Activated T-cell treated with anti-CD3 and anti-CD28 coated beads, Interleukin-2, amount 50 U/mL, for 72 hours (primary cell): ENCODE measurements at regions not wholly inside any gene's neighbourhood (a gene's known extent, or its start where the extent isn't known, plus 50 kb on each side); places are given as distances from the start of the nearest gene placed in this dataset.

Experiments
- ATAC-seq, 2 donors: fragments of 150-1000 bp; cut with Tn5 transposase; replicated peaks in 1 of 2; 2 replicates each; pipeline ENCODE4 v1.10.0; 2021; ENCODE audit warnings: moderate library complexity in 2 of 2, mild to moderate bottlenecking in 1 of 2
- DNase-seq, 2 donors: peaks; one replicate each; pipeline ENCODE4 v3.0.0; 2021 to 2022; ENCODE audit warnings: mixed read lengths in 1 of 2
- H3K27ac Mint-ChIP-seq: one replicate; pipeline ENCODE4 v1.8.0; 2022; ENCODE audit warnings: mild to moderate bottlenecking, moderate library complexity, mixed read lengths
- H3K27me3 Mint-ChIP-seq: one replicate; pipeline ENCODE4 v1.8.0; 2022; ENCODE audit warnings: low read depth, mixed read lengths
- H3K36me3 Mint-ChIP-seq, 2 donors: one replicate each; pipeline ENCODE4 v1.8.0; 2022; ENCODE audit warnings: mixed read lengths in 2 of 2, mild to moderate bottlenecking in 1 of 2; ENCODE audit not compliant: insufficient read depth in 2 of 2
- H3K4me1 Mint-ChIP-seq: one replicate; pipeline ENCODE4 v1.8.0; 2022; ENCODE audit warnings: low read depth, mixed read lengths
- H3K4me3 Mint-ChIP-seq, 2 donors: one replicate each; pipeline ENCODE4 v1.8.0; 2022; ENCODE audit warnings: mild to moderate bottlenecking in 2 of 2, mixed read lengths in 2 of 2, moderate library complexity in 2 of 2
- H3K9me3 Mint-ChIP-seq, 2 donors: one replicate each; pipeline ENCODE4 v1.8.0; 2022; ENCODE audit warnings: mixed read lengths in 2 of 2

DNA sequence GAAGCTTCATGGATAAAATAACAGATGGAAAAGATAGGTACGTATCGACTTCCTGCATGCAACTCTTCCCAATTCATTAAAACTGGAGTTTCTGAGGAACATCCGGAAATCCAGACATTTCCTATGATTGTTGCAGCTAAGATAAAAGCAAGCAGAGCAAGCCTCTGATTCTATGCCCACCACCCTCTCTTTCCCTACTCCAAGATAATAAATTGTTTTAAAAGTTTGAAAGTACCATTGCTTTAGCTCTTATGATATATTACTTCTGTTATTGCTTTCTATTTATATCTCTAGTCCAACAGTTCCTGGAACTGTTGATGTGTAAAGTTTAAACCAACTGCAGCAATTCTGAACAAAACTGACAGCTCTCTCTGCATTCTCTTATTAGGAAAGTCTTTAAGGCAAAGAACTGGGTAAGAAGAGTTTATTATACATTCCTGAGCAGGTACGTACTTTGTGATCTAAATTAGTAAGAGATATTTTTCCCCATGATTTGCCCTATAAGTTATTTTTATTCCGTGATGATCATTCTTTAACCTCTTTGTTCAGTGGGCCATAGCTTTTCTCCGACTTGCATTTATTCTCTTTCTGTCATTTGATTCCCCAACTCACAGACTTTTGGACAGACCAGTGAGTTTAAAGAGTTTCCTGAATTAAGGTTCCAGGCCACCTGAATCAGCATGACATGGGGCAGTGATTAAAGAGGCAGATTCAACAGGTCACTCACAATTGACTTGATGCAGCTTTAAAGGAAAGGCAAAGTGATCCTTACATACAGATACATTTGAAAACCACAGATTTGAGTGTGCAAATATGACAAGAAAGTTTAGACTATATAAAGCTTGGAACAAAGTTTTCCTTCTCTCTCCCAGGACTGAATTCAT, 94.2 kb upstream of the THRB start:
- Mint-ChIP-seq H3K4me3 (no peak overlapping the region), H3K27ac (no peak overlapping the region), H3K9me3 (peaks cover 1 to 2% of the 10 kb centered on the region in 2 donors), H3K36me3 (no peaks in the 10 kb centered on the region), H3K27me3 (no peaks in the 10 kb centered on the region), H3K4me1 (no peaks in the 10 kb centered on the region)
- ATAC-seq (no peak), DNase-seq (no peak)

DNA sequence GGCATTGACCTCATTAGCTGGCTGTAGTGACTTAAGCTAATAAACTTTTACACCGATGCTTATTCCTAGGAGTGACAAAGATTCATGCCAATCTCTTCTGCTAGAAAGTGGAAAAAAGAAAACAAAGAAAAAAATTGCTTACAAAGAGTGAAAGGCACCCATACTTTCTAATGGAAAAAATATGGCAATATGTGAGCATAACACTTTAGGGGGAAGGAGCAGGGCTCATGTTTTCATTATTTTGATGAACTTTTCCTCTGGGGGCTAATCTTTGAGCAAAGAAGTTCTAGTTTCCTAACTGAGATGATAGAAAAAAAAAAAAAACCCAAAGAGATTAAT, 94.8 kb upstream of the THRB start:
- no peaks in the 10 kb centered on the region for H3K36me3 Mint-ChIP-seq
- no peak for DNase-seq
- H3K4me3 Mint-ChIP-seq = no peak overlapping the region
- ATAC-seq = no peak
- no peaks in the 10 kb centered on the region for H3K27me3 Mint-ChIP-seq
- no peak overlapping the region for H3K27ac Mint-ChIP-seq
- no peaks in the 10 kb centered on the region for H3K4me1 Mint-ChIP-seq
- peaks cover 0 to 1% of the 10 kb centered on the region in 2 donors for H3K9me3 Mint-ChIP-seq

DNA sequence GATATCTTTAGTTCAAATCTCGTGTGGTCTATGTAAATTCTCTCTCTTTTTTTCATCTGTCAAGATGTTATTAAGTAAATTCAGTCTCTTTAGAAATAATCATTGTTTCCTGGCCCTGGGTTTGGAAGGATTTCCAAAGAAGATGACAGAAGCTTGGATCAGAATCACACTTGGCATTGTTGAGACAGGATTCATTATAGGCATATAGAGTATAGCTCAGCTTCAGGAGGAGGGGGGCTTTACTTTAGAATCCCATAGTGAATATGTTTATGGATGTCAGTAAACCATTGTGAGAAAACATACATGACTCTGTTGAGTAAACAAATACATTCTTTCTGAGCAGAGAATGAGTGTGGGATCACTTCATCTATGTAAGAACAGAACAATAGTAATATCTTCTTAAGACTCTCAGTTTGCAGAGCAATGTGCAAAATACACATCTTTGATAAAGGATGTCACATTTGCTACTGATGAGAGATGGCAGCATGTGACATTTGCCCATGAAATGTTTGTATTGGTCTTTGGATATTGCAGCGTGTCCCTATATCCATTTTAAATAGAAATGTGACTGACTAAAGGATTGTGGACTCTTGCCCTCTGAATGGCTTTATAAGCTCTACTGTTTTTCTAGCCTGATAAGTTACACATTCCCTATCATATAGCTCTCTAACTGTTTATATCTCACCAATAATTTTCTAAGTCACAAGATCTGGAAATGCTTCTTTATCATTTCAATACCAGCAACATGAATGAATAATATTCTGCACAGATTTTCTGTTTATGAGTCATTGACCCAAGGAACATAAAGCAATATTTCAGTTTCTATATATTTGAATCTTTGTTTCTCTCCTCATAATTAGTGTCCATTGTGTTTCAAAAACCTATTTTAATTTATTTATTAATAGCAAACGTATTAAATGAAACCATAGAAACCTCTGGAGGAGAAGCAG, 95.6 kb upstream of the THRB start:
- Mint-ChIP-seq H3K4me1 (no peaks in the 10 kb centered on the region), H3K27me3 (no peaks in the 10 kb centered on the region), H3K27ac (no peak overlapping the region), H3K4me3 (no peak overlapping the region), H3K36me3 (no peaks in the 10 kb centered on the region), H3K9me3 (peaks cover 0 to 1% of the 10 kb centered on the region in 2 donors)
- no peak for DNase-seq
- ATAC-seq = no peak

DNA sequence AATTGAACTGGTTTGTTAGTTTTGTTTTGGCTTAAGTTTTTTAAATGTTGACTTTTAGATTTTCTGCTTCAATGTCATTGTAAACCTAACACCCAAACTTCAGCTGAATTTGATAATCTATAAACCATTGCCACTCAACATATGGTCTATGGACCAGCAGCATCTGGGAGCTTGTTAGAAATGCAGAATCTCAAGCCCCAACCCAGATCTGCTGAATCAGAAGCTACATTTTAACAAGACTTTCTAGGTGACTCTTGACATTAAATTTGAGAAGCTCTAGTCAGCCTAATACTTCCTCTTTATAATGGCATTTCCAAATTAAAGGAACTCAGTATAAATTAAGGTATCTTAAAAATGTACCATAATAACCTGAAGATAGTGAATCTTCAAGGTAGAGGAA, 96.5 kb upstream of the THRB start:
- no peak for DNase-seq
- no peaks in the 10 kb centered on the region for H3K4me1 Mint-ChIP-seq
- H3K36me3 Mint-ChIP-seq = no peaks in the 10 kb centered on the region
- peaks cover 0 to 1% of the 10 kb centered on the region in 2 donors for H3K9me3 Mint-ChIP-seq
- no peak for ATAC-seq
- no peak overlapping the region for H3K27ac Mint-ChIP-seq
- H3K27me3 Mint-ChIP-seq = no peaks in the 10 kb centered on the region
- H3K4me3 Mint-ChIP-seq = no peak overlapping the region

DNA sequence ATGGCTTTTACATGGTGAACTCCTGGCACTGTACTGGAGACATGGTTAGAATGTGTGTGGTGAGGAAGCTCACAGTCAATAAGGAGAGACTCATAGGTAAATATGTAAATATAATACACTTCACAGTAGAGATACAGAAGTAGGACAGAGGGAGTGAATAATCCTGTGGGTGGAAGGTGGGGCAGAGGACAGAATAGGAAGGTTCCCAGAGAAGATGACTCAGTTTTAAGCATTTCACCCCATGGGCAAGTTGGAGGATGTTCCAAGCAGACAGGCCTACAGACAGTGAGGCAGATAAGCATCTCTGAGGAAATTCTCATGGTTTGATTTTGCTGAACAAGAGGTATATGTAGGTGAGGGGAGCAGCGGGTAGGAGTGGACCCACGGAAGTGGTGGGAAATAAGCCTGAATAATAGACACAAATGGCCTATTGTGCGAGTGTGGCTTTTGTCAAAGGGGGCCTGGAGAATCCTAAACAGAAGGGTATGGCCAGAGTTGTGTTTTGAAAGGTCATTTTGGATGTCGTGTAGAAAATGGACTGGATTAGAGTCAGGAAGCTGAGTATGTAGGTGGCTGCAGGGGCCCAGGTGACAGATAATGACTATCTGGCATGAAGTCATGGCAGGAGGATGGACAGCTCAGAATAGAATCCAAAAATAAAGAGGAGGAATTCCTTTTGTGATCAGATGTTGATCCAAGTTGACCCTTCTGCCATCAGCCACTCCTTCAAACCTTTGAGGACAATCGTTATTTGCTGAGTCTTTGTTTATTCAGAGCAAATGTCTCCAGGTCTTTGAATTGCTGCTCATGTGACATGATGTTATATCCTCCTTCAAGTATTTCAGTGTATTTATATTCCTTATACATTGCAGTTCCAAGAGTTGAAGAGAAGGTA, 97.3 kb upstream of the THRB start:
- no peak for ATAC-seq
- H3K4me1 Mint-ChIP-seq = no peaks in the 10 kb centered on the region
- H3K36me3 Mint-ChIP-seq = no peaks in the 10 kb centered on the region
- no peak for DNase-seq
- H3K9me3 Mint-ChIP-seq = peaks cover 0 to 1% of the 10 kb centered on the region in 2 donors
- no peaks in the 10 kb centered on the region for H3K27me3 Mint-ChIP-seq
- H3K4me3 Mint-ChIP-seq = no peak overlapping the region
- no peak overlapping the region for H3K27ac Mint-ChIP-seq

DNA sequence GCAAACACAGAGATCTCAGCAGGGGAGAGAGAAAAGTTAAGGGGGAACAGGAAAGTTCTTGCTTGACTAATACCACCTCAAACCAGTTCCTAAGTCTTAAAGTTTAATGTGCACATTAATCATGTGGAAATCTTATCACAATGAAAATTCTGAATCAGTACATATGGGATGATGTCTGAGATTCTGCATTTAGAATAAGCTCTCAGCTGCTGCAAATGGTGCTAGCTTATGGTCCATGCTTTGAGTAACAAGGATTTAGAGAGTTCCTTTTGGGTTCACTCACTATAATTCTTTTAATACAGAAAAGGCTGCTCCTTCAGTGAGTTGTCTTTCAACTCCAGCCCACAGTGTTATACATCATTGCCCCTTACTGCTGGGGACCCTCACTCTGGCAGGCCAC, 99.5 kb upstream of the THRB start:
- no peaks in the 10 kb centered on the region for H3K4me1 Mint-ChIP-seq
- H3K27me3 Mint-ChIP-seq = no peaks in the 10 kb centered on the region
- no peaks in the 10 kb centered on the region for H3K36me3 Mint-ChIP-seq
- peaks cover 0 to 7% of the 10 kb centered on the region in 2 donors for H3K9me3 Mint-ChIP-seq
- no peak overlapping the region for H3K4me3 Mint-ChIP-seq
- ATAC-seq = no peak
- no peak overlapping the region for H3K27ac Mint-ChIP-seq
- no peak for DNase-seq

DNA sequence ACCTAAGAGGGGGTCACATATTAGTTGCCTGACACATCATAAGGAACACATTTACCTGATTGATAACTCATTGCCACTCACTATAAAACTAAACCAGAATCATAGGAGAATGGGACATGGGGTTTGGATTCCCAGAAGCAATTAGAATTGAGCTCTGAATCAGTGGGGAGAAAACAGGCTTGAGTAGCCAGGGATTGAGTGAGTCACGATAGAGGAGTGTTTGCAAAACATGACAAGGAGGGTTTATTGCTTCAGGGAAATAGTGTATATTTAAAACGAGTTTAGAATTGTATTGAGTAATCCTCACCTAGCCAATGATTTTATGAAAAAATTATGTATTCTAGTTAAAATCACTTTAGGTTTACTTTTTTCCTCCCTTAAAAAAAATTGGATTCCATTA, 101.1 kb upstream of the THRB start:
- Mint-ChIP-seq H3K27ac (no peak overlapping the region), H3K9me3 (peaks cover 0 to 7% of the 10 kb centered on the region in 2 donors), H3K27me3 (no peaks in the 10 kb centered on the region), H3K4me3 (no peak overlapping the region), H3K36me3 (no peaks in the 10 kb centered on the region), H3K4me1 (no peaks in the 10 kb centered on the region)
- no peak for ATAC-seq
- DNase-seq = no peak

DNA sequence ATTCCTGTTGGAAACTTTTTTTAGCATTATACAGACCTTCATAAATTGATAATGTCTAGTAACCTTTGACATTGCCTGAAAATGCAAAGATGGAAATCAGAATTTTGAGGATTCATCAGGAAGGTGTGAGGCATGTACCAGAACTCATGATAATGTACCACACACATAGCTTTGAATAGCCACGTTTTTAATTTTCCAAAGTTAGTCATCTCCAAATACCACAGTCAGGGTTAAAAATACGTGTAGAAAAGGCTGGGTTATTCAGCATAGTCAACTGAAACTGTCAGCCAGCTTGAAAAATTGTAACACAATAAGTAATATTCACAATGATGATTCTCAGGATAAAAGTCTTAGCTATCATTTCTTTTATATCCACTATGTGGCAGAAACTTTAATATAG, 102.0 kb upstream of the THRB start:
- ATAC-seq (no peak), DNase-seq (no peak)
- Mint-ChIP-seq H3K4me3 (no peak overlapping the region), H3K4me1 (no peaks in the 10 kb centered on the region), H3K27ac (no peak overlapping the region), H3K9me3 (peaks cover 0 to 7% of the 10 kb centered on the region in 2 donors), H3K36me3 (no peaks in the 10 kb centered on the region), H3K27me3 (no peaks in the 10 kb centered on the region)

DNA sequence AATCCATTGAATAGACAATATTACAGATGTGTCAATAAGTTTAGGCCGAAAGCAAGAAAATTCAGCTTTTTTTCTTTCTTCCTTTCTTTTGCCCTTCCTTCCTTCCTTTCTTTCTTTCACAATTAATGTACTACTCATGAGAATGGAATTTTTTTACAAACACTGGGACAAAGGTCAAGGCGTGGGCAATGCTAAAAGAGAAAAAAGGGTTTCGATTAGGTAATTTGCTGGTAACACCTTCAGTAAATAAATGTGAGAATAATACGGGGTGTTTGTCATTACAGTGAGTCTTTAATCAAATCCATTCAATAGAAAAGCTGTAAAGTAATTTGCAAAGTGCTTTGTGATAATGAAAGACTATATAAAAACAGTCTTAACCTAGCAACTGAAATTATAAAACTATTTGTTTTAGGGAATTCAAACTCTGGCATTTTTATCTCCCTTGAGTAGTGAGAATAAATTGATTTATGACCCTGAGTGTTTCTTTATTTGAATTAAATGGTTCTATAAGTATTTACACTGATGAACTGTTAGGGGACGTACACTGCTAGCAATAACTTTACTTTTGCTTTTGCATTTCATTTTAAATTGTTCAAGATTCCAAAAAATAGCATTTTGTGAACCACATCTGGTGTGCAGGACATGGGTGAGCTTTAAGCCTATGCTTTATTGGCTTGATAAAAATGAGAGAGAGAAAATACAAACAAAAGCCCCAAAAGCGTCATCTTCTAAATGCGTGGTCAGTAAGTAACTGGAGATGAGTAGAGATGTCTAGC, 104.2 kb upstream of the THRB start:
- DNase-seq = no peak
- no peak overlapping the region for H3K27ac Mint-ChIP-seq
- ATAC-seq = no peak
- H3K9me3 Mint-ChIP-seq = peaks cover 0 to 6% of the 10 kb centered on the region in 2 donors
- no peaks in the 10 kb centered on the region for H3K36me3 Mint-ChIP-seq
- no peaks in the 10 kb centered on the region for H3K27me3 Mint-ChIP-seq
- no peak overlapping the region for H3K4me3 Mint-ChIP-seq
- no peaks in the 10 kb centered on the region for H3K4me1 Mint-ChIP-seq

DNA sequence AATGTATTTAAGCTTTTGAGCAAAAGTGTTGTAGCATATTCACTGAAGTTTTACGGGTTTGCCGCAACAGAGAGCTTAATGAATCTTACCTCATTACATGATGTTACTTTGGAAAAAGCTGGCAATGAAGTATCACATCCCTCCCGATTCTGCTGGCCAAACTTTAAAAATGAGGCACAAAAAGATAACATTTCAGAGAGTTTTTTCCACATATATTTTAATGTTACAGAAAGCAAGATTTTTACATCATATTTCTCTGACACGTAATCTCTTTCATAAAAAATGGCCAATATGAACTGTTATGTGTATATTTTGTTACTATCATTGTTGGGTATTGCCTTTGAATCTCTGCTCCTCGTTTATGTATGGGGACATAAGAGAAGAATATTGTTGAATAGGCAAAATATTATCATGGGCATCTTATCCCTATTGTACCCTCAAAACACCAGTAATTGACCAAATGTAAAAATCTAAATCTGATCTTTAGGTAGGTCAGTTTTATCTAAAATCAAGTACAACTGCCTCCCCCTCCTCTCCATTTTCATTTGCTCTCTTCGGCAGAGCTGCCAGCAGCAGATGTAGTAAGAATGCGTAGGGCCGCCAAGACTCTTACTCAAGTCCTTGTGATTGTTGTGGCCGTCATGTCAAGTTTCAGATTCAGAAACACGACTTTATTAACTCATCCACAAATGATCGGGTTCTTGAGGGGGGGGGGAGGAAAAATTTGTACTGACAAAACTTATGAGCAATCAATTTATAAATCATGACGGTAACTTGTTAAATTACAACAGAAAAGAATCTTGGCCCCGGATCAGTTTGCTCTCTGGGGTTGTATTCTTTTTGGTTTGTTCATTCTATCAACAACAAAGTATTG, 106.7 kb upstream of the THRB start:
- Mint-ChIP-seq H3K36me3 (no peaks in the 10 kb centered on the region), H3K9me3 (peaks cover 3 to 8% of the 10 kb centered on the region in 2 donors), H3K4me3 (no peak overlapping the region), H3K27me3 (no peaks in the 10 kb centered on the region), H3K4me1 (no peaks in the 10 kb centered on the region), H3K27ac (no peak overlapping the region)
- DNase-seq (no peak), ATAC-seq (no peak)

DNA sequence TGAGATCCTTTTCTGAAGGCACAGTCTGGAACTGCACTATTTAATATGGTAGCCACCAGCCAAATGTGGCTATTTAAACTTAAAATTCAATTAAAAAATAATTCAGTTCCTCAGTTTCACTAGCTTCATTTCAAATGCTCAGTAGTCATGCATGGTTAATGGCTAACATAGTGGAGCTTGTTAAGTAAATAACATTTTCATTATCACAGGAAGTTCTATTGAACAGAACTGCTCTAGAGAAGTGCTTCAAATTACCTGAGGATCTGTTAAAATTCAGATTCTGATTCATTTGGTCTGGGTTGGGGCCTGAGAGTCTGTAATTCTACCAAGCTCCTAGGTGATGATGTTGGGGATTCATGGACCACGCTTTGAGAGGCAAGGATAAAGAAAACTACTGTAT, 109.6 kb upstream of the THRB start:
- ATAC-seq = no peak
- Mint-ChIP-seq H3K4me1 (no peaks in the 10 kb centered on the region), H3K9me3 (peaks cover 3% of the 10 kb centered on the region in 2 donors), H3K36me3 (no peaks in the 10 kb centered on the region), H3K27ac (no peak overlapping the region), H3K27me3 (no peaks in the 10 kb centered on the region), H3K4me3 (no peak overlapping the region)
- DNase-seq = no peak
